HG03039 (cell line): ENCODE measurements at regions not wholly inside any gene's neighbourhood (a gene's known extent, or its start where the extent isn't known, plus 50 kb on each side); places are given as distances from the start of the nearest gene placed in this dataset.
"Not testable (repeated sequence)": the region's sequence is repeated elsewhere in the genome, so short reads cannot be mapped to it uniquely, and the experiment has no call there.

Source experiments
- ATAC-seq: cut with Tn5 transposase; IDR thresholded peaks from one replicate; pipeline ENCODE4 v1.9.1; 2021; ENCODE audit warnings: mild to moderate bottlenecking, moderate library complexity; ENCODE audit not compliant: unreplicated experiment

- not testable (repeated sequence) for ATAC-seq
Observed at GRCh38 chr16:29094325-29094724, 109.5 kb downstream of the LAT start.

DNA sequence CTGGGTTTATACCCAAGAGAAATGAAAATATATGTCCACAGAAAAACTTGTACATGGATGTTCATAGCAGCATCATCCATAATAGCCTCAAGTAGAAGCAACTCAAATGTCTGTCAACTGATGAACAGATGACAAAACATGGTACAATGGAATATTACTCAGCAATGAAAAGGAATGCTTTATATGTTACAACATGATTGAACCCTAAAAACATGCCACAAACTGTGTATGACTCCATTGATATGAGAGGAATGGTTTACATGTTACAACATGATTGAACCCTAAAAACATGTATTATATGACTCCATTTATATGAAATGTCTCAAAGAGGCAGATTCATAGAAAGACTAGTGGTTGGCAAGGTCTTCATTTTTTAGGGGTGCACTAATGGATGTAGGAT, 104.8 kb downstream of the LAT start:
- not testable (repeated sequence) for ATAC-seq

DNA sequence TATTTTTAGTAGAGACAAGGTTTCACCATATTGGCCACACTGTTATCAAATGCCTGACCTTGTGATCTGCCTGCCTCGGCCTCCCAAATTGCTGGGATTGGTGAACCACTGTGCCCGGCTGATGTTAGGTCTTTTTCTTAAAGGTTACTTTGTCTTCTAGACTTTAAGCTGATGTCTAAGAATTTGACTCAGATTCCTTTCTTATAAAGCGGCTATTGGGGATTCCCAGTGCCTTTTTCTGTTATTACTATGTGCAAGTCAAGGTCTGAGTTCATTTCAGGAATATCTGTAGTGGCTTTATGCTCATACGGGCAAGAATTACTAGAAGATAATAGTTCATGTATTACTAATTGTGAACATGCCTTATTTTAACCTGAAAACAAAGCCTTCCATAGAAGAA, 102.8 kb downstream of the LAT start:
- ATAC-seq: not testable (repeated sequence)

DNA sequence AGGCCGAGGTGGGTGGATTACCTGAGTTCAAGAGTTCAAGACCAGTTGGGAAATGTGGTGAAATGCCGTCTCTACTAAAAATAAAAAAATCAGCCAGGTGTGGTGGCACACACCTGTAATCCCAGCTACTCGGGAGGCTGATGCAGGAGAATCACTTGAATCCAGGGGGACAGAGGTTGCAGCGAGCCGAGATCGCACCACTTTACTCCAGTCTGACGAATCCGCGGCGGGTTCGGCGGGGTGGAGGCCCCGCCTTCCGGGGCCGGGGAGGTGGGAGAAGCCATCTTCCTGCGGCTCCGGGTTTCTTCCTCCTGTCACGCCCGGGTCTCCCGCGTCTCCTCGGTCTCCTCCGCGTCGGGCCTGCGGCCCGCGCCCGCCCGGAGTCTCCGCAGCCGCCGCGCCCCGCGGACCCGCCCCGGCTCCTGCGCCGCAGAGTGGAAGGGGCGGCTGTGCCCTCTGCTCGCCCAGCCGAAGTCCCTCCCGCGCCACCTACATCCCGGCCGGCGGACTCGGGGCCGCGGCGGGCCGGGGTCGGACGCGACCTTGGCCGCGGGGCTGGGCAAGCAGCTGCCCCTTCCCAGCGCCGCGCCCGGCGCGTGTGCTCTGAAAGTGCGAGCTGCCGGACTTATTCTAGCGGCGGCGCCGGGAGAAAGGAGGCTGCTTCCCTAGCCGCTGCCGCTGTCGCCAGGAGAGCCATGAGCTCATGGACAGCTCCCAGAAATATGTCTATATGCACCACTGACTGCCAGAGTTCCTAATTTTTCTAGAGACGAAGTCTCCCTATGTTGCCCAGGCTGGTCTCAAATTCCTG, 97.2 kb downstream of the LAT start:
- ATAC-seq: not testable (repeated sequence)

- ATAC-seq: peak; percentile 90
Observed at GRCh38 chr16:29074554-29075402, 89.9 kb downstream of the LAT start.

DNA sequence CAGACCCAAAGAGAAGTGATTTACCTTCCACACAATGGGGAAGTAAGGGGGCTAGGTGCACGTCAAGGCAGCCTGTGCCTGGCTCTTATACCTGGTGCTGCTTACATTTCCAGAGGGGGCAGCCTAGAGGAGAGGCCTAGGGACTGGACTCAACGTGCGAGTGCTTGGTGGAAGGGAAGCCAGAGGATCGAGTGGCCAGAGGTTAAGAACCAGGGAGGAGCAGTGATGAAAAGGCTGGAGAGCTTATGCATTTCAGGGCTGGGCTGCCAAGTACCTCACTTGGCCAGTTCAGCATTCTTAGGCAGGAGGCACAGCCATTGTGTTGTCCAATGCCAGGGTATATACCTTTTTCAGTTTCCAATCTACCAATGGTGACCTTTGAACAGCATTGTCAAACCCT, 77.4 kb downstream of the LAT start:
- ATAC-seq: not testable (repeated sequence)

DNA sequence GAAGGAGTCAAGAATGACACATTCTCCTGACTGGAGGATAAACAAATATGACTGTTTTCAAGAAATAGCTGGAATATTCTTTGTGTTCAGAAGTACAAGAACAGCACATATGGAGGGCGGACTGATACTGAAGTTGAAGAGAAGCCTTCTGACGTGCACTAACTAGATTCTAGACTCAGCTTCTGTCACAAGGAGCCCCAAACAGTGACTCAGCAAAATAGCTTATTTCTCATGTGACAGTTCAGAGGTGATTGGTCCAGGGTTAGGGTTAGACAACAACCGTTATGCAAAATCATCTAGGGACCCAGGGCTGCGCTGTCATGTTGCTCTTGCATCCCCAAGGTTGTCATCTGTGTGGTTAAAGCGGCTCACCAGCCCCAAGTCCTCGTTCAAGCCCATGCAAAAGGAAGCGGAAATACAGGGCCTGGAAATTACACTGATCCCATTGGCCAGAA, 76.6 kb downstream of the LAT start:
- not testable (repeated sequence) for ATAC-seq

GRCh38 chr16:29060022-29060810, 75.4 kb downstream of the LAT start:
- not testable (repeated sequence) for ATAC-seq

DNA sequence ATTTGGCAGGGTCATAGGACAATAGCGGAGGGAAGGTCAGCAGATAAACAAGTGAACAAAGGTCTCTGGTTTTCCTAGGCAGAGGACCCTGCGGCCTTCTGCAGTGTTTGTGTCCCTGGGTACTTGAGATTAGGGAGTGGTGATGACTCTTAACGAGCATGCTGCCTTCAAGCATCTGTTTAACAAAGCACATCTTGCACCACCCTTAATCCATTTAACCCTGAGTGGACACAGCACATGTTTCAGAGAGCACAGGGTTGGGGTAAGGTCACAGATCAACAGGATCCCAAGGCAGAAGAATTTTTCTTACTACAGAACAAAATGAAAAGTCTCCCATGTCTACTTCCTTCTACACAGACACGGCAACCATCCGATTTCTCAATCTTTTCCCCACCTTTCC, 74.7 kb downstream of the LAT start:
- not testable (repeated sequence) for ATAC-seq
